ENCODE measurements at regions not wholly inside any gene's neighbourhood (a gene's known extent, or its start where the extent isn't known, plus 50 kb on each side); places are given as distances from the start of the nearest gene placed in this dataset.
"Not testable (repeated sequence)": the region's sequence is repeated elsewhere in the genome, so short reads cannot be mapped to it uniquely, and the experiment has no call there.

DNA sequence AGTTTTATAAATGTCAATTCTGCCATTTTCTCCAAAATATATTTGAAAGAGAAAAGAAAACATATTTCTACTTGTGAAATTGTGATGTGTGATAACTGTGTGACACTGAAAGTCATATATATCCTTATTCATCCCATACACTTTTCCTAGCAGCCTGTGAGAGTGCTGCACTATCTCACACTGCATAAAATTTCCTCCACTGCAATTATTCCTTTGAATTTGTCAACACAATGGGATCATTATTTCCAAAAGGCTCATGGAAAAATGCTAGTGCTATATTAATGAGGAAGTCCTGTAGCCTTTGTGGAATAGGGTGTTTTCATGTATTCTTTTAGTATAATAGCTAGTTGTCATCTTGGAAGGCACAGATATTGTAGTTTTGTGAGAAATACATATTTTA lies 504.1 kb downstream of the RPL10L start:
- DNase-seq, result no peak

DNA sequence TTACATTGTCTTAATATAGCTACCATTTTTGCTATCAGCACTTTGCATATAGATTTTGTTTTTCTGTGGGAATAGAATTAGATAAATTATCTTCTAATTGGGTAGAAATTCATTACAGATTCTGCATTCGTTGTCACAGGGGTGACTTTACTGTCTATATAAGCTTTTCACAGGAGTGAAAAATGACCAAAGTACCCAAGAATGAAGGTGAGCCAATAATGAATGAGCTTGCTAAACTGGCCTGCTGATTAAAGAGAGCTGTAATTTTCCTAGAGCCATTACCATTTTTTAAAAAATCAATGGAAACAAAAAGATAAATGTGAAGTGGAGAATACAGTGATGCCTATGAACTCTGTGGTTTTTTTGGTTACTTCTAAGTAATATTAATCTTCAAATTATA lies 504.6 kb downstream of the RPL10L start:
- no peak for DNase-seq

DNA sequence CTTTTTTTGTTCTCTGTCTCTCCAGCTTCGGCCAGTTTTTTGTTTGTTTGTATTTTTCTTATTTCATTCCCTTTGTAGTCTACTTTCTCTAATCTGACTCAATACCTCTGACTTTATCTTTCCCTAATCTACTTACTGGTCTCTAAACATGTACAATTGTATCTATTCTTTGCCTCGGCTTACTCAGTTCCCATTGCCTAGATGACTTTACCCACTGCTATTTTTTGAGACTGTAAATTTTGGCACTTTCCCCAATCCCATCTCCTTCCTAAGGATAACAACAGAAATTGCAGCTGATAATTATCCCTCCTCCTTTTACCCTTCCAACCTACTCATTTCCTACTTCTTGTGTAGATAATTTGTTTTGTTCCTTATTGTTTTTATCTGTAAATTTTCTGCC lies 511.1 kb downstream of the RPL10L start:
- no peak for DNase-seq

DNA sequence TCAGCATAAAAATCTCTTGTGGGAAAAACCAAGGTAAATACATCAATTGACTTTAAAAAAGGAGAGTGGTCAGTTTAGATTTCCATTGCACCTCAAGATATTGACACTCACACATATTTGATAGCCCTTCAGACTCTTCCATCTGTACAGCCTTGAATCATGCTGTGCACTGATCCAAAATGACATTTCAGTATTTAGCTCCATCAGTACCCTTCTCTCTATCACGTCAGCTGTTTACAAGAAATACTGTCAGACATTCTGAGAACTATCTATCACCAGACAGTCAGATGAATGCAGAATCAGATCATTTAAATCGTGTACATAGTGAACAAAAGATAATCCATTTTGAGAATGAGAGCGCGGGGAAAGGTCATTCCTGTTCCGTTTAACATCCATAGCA lies 511.9 kb downstream of the RPL10L start:
- no peak for DNase-seq

DNA sequence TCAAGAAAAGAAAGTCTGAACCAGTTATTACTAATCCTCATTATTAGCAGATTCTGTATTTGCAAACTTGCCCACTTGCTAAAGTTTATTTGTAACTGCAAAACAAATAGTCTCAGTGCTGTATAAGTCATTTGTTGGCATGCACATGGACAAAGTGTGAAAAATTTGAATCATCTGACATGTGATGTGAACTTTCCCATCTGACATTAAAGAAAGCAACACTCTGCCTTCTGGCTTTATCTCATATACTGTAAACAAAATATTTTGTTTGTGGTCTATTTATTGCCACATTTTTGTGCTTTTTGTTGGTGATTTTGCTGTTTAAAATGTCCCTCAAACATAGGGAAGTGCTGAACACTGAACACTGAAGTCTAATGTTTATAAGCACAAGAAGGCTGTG lies 513.8 kb downstream of the RPL10L start:
- no peak for DNase-seq

DNA sequence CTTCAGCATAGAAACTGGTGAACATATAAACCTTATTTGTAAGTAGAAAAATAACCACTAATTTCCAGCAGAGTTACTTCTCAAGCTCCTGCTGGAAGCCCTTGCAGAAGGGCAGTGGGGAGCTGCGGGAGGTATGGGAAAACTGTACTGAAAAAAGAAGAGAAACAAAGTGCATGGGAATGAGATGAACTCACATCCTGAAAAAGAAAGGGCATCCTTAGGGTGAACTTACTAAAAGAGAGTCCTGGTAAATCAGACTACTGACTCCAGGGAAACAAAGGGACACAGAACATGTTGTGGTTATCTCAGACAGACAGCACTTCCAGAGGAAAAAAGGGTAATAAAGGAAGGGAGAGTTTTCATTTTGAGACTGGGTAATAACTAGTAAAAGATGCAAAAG lies 515.1 kb downstream of the RPL10L start:
- no peak for DNase-seq

DNA sequence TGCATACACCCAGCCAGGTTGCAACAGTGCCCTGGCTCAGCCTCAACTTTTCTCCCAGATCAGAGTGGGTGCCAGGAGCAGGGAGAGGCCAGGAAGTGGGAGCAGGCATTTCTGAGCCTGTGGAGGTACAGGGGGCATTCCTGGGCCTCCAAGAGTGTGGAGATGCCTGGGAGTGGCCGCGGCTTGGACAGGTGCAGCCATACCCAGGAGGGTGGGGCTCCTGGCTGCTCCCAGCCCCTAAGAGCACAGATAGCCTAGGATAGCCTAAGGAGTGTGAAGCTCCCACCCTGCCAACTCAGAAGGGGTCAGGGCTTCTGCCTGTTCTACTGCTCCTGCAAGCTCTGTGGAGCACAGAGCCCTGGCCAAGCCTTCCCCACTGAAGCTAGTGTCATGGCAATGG lies 543.4 kb downstream of the RPL10L start:
- no peak for DNase-seq

DNA sequence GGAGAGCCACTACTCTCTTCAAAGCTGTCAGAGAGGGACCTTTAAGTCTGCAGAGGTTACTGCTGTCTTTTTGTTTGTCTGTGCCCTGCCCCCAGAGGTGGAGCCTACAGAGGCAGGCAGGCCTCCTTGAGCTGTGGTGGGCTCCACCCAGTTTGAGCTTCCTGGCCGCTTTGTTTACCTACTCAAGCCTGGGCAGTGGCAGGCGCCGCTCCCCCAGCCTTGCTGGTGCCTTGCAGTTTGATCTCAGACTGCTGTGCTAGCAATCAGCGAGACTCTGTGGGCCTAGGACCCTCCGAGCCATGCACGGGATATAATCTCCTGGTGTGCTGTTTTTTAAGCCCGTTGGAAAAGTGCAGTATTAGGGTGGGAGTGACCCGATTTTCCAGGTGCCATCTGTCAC lies 550.7 kb downstream of the RPL10L start:
- DNase-seq, result not testable (repeated sequence)

DNA sequence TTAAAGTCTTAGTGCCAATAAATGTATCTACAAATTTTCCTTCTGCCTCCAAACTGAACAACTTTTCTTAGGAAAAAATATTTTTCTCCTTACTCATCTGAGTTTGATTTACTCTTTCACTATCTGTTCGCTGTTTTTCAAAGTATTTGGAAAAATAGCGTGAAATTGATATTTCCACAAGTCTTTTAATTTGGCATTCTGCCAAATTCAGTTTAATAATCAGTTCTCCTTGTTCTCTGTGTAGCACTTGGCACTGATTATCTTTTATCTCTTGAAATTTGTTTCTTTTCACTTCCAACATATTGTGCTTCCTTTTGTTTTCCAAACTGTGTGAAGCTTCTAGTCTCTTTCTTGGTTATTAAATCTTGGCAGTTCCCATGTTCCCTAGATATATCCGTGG lies 559.8 kb downstream of the RPL10L start:
- no peak for DNase-seq

DNA sequence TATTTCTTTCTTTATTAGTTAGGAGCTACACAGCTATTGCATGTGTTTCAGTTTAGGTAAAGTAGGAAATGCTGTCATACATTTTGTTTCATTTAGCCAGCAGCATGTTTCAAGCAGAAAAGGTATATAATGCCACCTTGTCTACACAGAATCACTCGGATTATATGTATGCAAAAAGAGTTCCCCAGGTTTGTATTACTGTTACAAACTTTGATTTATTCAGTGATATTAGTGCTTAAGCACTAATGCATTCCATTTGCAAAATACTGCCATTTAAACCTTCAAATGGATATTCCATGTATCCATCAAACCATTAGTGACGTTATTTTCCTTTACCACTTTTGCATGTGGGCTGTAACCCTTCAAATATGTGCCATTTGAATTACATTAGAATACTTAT lies 564.0 kb downstream of the RPL10L start:
- DNase-seq, result no peak

DNA sequence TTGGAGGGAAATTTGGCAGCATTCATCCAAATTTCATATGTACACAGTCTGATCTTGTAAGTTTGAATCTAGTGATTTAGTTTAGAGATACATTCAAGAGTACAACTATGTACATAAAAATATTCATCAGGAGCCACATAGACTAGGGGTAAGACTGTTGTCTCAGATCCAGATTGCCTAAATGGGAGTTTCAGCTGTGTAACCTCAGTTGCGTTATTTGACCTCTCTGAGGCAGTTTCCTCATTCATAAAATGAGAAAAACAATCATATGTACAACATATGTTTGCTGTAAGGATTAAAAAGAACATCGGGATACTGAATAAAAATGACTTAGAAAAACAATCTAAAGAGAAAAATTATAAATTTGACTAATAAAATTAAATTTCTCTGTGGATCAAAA lies 577.5 kb downstream of the RPL10L start:
- no peak for DNase-seq

DNA sequence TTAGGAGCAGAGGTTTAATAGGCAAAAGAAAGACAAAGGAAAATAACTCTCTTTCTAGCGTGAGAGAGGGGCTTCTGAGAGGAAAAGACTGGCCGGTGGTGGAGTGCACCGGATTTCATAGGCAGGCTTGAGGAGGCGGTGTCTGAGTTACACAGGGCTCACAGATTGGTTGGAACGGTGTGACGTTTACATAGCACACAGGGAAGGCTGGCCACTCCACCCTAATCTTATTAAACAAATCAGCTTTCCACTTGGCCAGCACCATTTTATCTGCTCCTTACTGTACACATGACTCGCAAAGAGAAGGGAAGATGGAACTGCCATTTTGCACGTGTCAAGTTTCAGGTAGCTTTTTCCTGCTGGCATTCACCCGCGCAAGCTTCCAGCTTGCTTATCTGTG lies 587.7 kb downstream of the RPL10L start:
- DNase-seq, result no peak

DNA sequence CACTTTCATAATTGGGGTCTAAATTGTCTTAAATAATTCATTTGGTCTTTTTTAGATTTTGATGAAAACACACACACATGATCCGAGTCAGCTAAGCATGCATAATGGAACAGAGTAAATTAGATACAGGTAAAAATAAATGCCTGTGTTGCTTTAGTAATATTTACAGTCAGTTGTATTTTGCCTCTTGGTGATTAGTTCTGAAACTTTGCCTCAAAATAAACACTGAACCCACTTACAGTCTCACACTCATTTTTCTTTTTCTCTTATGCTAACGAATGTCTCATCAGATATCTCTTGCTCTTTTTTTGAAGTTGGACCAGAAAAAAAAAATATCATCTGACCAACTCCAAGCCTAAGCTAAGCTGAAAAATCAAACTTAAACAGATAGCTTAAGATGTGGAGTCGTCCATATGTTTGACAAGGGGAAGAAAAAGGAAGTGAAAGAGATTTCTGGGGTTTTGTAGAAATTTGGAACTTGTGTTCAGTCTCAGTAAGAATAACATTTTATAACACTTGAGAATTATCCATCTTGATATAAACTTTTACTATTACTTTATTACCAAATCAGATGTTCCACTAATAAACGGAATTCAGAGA lies 592.5 kb downstream of the RPL10L start:
- no peak for DNase-seq

DNA sequence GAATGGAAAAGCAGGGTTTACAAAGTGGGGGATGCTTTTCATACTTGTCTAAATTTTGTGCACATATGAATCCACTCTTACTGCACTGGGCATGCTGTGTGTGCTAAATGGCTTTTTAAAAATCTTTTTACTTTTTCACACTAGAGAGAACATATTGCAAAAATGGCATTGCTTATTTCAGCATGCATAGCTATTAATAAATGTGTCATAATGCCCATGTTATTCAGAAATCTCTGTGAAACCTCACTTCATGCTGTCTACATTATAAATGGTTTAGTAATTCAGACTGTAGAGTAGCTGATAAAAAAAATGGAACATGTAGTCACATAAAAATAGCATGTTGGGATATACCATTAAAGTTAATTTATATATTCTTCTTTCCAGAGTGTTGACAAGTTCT lies 593.8 kb downstream of the RPL10L start:
- DNase-seq, result no peak

DNA sequence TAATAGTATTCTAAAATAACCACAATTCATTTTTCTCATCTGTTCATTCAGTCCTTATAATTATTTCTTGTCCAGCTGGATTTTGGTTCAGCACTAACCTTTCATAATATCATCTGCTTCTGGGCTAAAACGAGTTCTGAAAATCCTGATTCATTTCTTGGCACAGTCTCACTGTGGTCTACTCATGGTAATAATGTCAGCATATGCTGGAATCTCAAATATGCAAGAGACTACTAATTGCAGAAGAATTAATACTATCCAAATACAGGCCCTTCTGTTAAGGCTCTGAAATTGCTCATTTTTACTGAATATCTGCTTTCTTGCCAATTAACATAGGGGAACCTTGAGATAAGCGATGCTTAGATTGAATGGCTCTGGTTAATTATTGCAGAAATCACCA lies 597.1 kb downstream of the RPL10L start:
- DNase-seq, result no peak

DNA sequence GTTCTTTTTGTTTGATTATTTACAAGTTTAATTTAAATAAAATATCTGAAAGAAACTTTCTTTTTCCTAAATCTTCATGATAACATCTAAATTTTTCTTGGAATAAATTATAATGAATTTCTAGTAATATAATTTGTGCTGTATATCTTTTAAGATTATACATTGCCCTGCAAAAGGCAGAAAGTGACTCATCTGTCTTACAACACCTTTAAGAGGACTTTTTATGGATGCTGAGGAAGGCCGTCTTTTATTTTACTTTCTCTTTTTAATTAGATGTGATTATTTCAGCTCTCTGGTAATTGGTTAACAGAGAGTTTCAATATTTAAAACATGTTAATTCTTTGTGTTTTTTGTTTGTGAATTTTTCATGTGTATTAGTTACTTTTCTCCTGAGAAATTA lies 598.4 kb downstream of the RPL10L start:
- DNase-seq, result no peak

DNA sequence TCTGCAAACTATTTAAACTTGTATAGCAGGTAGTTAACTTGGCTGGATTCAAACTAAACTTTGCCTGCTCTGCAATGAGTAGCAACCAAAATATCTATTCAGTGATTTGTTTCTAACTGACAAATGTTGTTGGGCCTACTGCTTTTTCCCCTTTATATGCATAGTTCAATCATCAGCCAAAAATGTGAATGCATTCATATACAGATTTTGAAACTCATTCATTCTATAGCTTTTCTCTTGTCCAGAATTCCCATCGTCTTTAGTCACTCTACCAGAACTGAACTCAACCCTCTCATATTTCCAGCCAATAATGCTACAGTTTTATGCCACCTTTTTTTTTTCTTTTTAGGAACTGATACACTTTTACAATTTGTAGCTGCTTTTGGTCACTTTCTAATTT lies 599.8 kb downstream of the RPL10L start:
- no peak for DNase-seq

DNA sequence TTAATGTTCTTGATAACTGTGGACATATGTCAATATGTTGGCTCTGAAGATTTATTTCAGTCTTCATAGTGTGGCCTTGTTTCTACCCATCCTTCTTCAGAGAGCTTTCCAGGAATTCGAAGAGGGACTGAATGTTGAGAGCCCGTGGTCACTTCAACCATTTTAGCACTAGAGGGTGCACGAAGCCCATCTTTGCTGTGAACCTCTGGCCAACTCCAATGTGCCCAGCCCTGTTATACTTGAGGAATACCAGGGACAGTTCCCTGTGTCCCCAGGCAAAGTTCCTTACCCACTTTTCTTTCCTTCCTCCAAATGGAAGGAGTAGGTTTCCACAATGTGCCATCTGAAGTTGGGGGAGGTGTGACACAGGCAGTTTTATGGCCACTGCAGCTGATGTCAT lies 603.5 kb downstream of the RPL10L start:
- DNase-seq, result no peak

DNA sequence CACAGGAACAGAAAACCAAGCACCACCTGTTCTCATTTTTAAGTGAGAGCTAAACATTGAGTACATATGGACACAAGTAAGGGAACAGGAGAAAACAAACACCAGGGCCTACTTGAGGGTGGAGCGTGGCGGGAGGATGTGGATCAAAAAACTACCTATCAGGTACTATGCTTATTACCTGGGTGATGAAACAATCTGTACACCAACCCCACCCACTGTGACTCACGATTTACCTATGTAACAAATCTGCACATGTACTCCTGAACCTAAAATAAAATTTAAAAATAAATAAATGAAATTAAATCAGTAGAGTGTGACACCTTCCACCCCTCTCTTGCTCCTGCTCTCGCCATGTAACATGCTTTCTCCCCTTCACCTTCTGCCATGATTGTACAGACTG lies 615.5 kb downstream of the RPL10L start:
- no peak for DNase-seq

DNA sequence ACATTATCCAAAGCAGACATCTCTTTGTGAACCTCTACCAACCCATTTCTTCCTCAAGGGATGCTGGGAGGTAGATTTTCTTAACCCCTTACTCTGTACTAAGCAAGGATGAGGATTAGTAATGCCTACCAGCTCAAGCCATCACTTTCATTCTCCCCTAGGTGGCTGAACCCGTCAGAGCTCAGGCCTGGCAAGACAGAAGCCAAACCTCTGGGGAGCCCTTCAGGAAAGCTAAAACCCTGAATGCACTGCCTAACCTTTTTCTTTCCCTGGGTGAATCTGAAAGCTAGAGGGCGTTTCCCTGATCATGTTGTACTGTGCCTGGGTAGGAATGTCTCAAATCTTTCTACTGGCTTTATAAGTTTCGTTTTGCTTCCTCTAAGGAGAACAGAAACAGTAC lies 617.3 kb downstream of the RPL10L start:
- DNase-seq, result no peak

DNA sequence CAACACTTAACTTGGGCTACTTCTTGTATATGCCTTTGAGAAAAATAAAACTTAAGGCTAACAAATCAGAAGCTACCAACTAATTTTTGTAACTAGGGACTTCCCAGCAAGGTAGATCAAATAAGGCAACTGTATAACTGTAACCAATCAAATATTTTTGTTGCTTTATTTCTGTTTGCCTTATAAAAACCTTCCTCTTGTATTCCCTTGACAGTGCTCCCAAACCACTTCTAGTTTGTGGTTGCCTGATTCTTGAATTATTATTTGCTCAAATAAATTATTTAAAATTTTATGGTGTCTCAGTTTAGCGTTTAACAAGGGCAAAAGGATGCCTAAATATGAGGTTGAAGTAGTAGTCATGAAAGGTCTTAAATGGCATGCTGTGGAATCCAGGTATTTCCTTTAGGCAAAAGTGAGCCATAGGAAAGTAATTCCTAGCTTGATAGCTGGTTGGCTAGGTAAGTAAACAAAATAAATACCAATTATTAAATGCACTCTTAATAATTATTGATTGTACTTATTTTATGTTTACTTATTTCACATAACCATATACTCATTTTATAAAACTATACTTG lies 632.6 kb downstream of the RPL10L start:
- no peak for DNase-seq

DNA sequence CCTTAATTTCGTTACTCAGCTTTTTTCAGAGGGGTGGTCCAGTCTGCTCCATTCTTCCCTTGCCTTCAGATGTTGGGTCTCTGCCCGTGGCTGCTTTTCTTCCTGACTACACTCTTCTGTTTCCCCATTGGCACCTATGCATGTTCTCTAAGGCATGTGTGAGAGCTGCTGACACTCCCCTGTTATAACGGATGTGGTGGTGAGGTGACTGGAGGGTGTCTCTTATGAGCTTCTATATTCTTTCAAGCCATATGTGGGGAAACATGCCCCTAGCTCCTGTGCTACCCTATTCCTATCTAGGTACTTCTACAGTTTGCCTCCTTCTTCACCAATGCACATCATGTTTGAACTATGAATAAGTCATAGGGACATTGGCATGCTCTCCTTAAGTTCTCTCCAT lies 643.2 kb downstream of the RPL10L start:
- DNase-seq, result no peak

DNA sequence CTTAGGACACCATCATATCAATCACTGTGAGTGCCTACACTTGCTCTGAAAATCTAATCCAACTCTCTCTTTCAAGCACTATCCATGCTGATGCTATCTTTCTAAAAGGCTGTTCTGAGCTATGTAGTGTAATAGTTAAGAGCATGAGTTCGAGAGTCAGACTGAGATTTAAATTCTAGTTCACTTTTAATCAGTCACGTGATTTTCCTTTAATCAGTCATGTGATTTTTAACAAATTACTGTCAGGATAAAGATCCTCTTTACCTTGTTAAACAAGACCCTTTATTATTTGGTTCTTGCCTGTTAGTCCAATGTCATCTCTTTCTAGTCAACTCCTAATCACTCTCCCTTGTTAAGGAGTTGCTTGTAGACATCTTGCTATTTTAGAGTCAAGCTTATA lies 653.0 kb downstream of the RPL10L start:
- DNase-seq, result no peak

DNA sequence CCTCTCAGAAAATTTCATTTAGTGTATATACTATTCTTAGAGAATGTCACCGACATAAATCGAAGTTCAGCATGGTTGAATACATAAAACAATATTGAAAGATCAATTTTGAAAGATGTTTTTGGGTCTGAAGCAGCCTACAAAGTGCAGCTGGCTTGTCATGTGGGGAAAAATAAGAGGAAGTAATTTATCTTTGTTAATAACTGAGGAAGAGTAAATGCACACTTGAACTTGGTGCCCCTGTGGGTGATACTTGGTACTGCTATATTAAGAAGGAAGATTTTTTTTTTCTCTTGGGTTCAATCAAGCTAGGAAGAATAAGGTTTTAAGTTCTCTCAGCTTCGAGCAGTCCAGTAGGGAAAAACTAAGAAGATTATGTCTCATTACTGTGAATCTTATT lies 661.3 kb downstream of the RPL10L start:
- no peak for DNase-seq

DNA sequence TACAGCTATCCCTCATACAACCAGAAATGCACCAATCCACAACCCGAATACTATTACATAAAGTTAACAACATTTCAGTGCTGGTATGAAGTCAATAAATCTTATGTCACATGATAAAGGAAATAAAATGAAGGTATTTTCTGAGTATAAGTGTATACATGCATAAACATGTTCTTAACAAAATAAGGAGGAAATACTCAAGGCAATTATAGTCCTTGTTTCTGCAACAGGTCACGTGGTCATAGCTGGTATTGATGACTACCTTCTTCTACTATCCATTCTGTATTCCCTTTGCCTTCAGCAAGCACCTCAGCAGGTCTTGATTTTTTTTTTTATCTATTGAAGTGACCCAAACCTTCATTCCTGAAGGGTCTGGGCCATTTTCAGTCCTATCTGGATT lies 675.6 kb downstream of the RPL10L start:
- no peak for DNase-seq

DNA sequence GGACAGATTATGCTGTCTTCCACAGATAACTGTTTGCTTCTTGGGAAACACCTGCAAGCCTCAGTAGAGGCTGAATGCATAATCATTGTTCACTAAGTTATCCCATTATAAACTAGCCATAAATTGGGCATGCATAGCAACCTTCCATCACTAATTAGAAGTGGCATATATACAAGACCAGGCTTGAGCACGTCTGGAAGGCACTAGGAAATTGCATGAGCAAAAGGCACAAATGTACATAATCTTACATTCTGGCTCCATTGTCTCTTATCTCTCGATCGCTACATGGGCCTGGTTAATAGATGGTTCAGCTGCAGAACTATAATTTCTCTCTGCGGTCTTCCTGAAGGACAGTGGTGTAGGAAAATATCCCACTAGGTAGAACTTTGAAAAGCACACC lies 679.2 kb downstream of the RPL10L start:
- DNase-seq, result no peak
